Sigmoid colon (tissue), 4 donors: ENCODE measurements at regions not wholly inside any gene's neighbourhood (a gene's known extent, or its start where the extent isn't known, plus 50 kb on each side); places are given as distances from the start of the nearest gene placed in this dataset.

Experiments
- EP300 ChIP-seq, 4 donors: sonication (generic); formaldehyde crosslinking; IDR thresholded peaks; one replicate each; pipeline ENCODE4 v1.6.1; 2017; ENCODE audit warnings: antibody characterized with exemption in 4 of 4
- TF ChIP-seq, protein P1 (sequence below), 4 experiments: fragments of 450-650 bp in 3 of 4; fragments of 200-600 bp in 1 of 4; IDR thresholded peaks; one replicate each; pipeline ENCODE4 v1.5.1; 2016 to 2019; ENCODE audit warnings: antibody characterized with exemption in 4 of 4, mild to moderate bottlenecking in 3 of 4, moderate library complexity in 2 of 4

GRCh38 chr3:117843356-117843755, 1133.8 kb downstream of the TUSC7 start:
- TF ChIP-seq EP300 (IDR thresholded peaks at IDR 0.05) = no peak
- TF ChIP-seq, protein P1, sequence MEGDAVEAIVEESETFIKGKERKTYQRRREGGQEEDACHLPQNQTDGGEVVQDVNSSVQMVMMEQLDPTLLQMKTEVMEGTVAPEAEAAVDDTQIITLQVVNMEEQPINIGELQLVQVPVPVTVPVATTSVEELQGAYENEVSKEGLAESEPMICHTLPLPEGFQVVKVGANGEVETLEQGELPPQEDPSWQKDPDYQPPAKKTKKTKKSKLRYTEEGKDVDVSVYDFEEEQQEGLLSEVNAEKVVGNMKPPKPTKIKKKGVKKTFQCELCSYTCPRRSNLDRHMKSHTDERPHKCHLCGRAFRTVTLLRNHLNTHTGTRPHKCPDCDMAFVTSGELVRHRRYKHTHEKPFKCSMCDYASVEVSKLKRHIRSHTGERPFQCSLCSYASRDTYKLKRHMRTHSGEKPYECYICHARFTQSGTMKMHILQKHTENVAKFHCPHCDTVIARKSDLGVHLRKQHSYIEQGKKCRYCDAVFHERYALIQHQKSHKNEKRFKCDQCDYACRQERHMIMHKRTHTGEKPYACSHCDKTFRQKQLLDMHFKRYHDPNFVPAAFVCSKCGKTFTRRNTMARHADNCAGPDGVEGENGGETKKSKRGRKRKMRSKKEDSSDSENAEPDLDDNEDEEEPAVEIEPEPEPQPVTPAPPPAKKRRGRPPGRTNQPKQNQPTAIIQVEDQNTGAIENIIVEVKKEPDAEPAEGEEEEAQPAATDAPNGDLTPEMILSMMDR (IDR thresholded peaks at IDR 0.05) = no peak
